ENCODE measurements at regions not wholly inside any gene's neighbourhood (a gene's known extent, or its start where the extent isn't known, plus 50 kb on each side); places are given as distances from the start of the nearest gene placed in this dataset.

DNA sequence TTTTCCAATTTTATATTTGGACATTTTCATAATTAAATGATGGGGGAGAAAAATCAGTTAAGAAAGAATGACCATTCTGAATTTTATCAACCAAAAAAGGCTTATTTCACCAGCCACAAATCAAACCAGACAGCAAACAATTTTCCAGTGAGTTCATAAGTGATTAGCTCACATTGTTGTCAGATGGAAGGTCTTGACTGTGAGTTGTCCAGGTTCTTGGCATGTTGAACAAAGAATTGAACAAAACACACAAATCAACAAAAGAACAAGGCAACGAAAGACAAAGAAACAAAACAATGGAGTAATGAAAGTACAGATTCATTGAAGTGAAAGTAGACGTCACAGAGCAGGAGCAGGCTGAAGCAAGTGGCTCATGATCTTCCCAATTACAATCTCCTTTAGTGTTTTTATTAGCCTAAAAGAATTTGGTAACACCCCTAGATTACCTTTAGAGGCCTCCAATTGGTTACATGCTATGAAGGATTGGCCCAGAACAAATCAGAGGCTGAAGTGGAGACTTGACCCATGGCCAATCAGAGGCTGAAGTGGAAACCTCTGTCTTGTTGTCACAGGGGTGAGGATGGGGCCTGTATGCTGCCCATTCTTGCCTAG lies 248.7 kb downstream of the NEBL start:
- H2BK12ac ChIP-seq (ENCODE audit: low read depth, low read length): no peak overlapping the region
- H3K18ac ChIP-seq (ENCODE audit: extremely low read depth, low read length): no peak overlapping the region
- no peak overlapping the region for H2AK5ac ChIP-seq (ENCODE audit: low read depth, low read length)
- no peak overlapping the region for H2BK120ac ChIP-seq (replicated peaks; ENCODE audit: low read depth, low read length)
- H4K20me1 ChIP-seq (replicated peaks in 1 of 2; ENCODE audit: control insufficient read depth in 1 of 2, insufficient read depth in 2 of 2, low read length in 2 of 2): no peaks in the 10 kb centered on the region
- H3K9ac ChIP-seq (replicated peaks in 1 of 4; ENCODE audit: extremely low read depth in 1 of 4, low read depth in 3 of 4, low read length in 3 of 4): no peak overlapping the region
- H3K9me3 ChIP-seq (ENCODE audit: insufficient read depth in 2 of 2, low read depth in 1 of 2, low read length in 1 of 2): no peaks in the 10 kb centered on the region
- no peak overlapping the region for H3K4me3 ChIP-seq (ENCODE audit: extremely low read depth in 1 of 4, insufficient read depth in 2 of 4, low read depth in 3 of 4, low read length in 4 of 4)
- ChIA-PET POLR2A (ENCODE audit: partially characterized antibody) (no interaction called here), CTCF (ENCODE audit: partially characterized antibody) (no interaction called here)
- peak overlapping the region; percentile 85; the same call in 1 of the 2 replicates for H2AFZ ChIP-seq (ENCODE audit: low read length)
- DNase-seq (ENCODE audit: low read depth in 1 of 2, low spot score in 2 of 2): no peak
- no peak overlapping the region for H3K4ac ChIP-seq (replicated peaks; ENCODE audit: insufficient read length, low read depth, low read length)
- no peak overlapping the region for H4K5ac ChIP-seq (ENCODE audit: insufficient read length, low read depth, low read length)
- no peak overlapping the region for H3K23ac ChIP-seq (ENCODE audit: insufficient read length)
- no peak overlapping the region for H3K56ac ChIP-seq (replicated peaks; ENCODE audit: insufficient read length, low read depth, low read length)
- no peak overlapping the region for H4K8ac ChIP-seq (ENCODE audit: extremely low read depth, insufficient read depth, low read length)
- H3K36me3 ChIP-seq (ENCODE audit: control insufficient read depth in 2 of 4, insufficient read depth in 4 of 4, low read length in 3 of 4): no peaks in the 10 kb centered on the region
- WGBS, 2 experiments (ENCODE audit: extremely low coverage in 1 of 2, insufficient coverage in 1 of 2, insufficient read length in 1 of 2, insufficient replicate concordance in 2 of 2, low coverage in 1 of 2, low lambda C conversion rate in 2 of 2, missing lambda C conversion rate in 1 of 2): 95% methylated on average over 2 of the region's 2 CpGs; no CpG with 5 or more reads in 1 of the 2 experiments
- no peak overlapping the region for H2BK5ac ChIP-seq (ENCODE audit: low read depth, low read length)
- H2BK15ac ChIP-seq (ENCODE audit: low read length): no peak overlapping the region
- no peak for FAIRE-seq
- no peak overlapping the region for H3K27ac ChIP-seq (ENCODE audit: low read depth, low read length)
- no peaks in the 10 kb centered on the region for H3K23me2 ChIP-seq (ENCODE audit: low read depth, low read length)
- no peaks in the 10 kb centered on the region for H3K79me2 ChIP-seq (ENCODE audit: control insufficient read depth in 1 of 2, insufficient read depth in 2 of 2, low read length in 2 of 2)
- no peaks in the 10 kb centered on the region for H3K79me1 ChIP-seq (ENCODE audit: low read depth, low read length)
- no peak overlapping the region for H4K91ac ChIP-seq (replicated peaks; ENCODE audit: insufficient read length, low read length)
- no peak overlapping the region for H3K14ac ChIP-seq (ENCODE audit: insufficient read length)
- no peaks in the 10 kb centered on the region for H3K27me3 ChIP-seq (replicated peaks in 1 of 4; ENCODE audit: control insufficient read depth in 3 of 4, extremely low read depth in 1 of 4, insufficient read depth in 3 of 4, low read length in 3 of 4)
- H2BK20ac ChIP-seq (ENCODE audit: low read length): no peak overlapping the region
- H3K4me1 ChIP-seq (replicated peaks in 1 of 4; ENCODE audit: control insufficient read depth in 3 of 4, insufficient read depth in 4 of 4, low read length in 3 of 4): no peaks in the 10 kb centered on the region; a peak in 1 of 7 replicates
- H3K4me2 ChIP-seq (ENCODE audit: insufficient read depth in 1 of 2, low read depth in 2 of 2, low read length in 2 of 2): no peak overlapping the region
- TF ChIP-seq CHD2 (IDR thresholded peaks at IDR 0.05; ENCODE audit: low read length) (no peak), NRF1 (IDR thresholded peaks at IDR 0.05; ENCODE audit: low read depth, low read length) (no peak), PHF8 (conservative IDR thresholded peaks at IDR 0.05; ENCODE audit: low read depth, low read length) (no peak), MAX (IDR thresholded peaks at IDR 0.05) (no peak), RAD21 (IDR thresholded peaks at IDR 0.05 in 1 of 2, conservative IDR thresholded peaks at IDR 0.05 in 1 of 2; ENCODE audit: low read depth in 2 of 2, low read length in 2 of 2) (no peak), TCF12 (IDR thresholded peaks at IDR 0.05; ENCODE audit: low read depth, low read length) (no peak)
- TF ChIP-seq, protein P1, sequence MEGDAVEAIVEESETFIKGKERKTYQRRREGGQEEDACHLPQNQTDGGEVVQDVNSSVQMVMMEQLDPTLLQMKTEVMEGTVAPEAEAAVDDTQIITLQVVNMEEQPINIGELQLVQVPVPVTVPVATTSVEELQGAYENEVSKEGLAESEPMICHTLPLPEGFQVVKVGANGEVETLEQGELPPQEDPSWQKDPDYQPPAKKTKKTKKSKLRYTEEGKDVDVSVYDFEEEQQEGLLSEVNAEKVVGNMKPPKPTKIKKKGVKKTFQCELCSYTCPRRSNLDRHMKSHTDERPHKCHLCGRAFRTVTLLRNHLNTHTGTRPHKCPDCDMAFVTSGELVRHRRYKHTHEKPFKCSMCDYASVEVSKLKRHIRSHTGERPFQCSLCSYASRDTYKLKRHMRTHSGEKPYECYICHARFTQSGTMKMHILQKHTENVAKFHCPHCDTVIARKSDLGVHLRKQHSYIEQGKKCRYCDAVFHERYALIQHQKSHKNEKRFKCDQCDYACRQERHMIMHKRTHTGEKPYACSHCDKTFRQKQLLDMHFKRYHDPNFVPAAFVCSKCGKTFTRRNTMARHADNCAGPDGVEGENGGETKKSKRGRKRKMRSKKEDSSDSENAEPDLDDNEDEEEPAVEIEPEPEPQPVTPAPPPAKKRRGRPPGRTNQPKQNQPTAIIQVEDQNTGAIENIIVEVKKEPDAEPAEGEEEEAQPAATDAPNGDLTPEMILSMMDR (IDR thresholded peaks at IDR 0.05; ENCODE audit: control extremely low read depth in 1 of 3, insufficient read depth in 1 of 3, low read depth in 1 of 3, low read length in 3 of 3): no peak

Measured in H1 (cell line).